ENCODE measurements at regions not wholly inside any gene's neighbourhood (a gene's known extent, or its start where the extent isn't known, plus 50 kb on each side); places are given as distances from the start of the nearest gene placed in this dataset.
"Not testable (repeated sequence)": the region's sequence is repeated elsewhere in the genome, so short reads cannot be mapped to it uniquely, and the experiment has no call there.

DNA sequence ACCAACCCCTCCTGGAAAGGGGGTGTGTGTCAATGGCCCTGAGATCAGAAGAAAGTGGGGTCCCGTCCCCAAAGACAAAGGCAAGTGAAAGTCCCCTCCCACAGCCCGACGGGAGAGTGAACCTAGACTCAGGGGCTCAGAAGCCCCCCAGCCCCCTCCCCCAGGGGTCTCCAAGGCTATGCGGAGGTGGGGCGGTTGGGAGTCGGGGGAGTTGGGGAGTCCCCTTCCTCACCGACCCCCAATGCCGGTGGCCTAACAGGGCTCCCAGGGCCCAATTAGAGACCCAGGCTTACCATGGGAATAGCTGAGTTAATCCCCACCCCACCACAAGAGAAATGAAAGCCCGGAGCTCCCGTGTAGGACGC lies 105.4 kb downstream of the SPATA31A6 start:
- not testable (repeated sequence) for TF ChIP-seq SRF (IDR thresholded peaks at IDR 0.05; ENCODE audit: low read depth, low read length); YY1 (IDR thresholded peaks at IDR 0.05; ENCODE audit: low read depth, low read length); RAD21 (IDR thresholded peaks at IDR 0.05 in 1 of 2, conservative IDR thresholded peaks at IDR 0.05 in 1 of 2; ENCODE audit: low read depth in 2 of 2, low read length in 2 of 2); TAF1 (IDR thresholded peaks at IDR 0.05; ENCODE audit: low read depth, low read length); EP300 (IDR thresholded peaks at IDR 0.05; ENCODE audit: borderline replicate concordance in 1 of 2, low read depth in 2 of 2, low read length in 2 of 2); CBX5 (IDR thresholded peaks at IDR 0.05; ENCODE audit: low read depth, low read length); EZH2 (IDR thresholded peaks at IDR 0.05; ENCODE audit: low read depth, low read length, severe bottlenecking); ZNF274 (IDR thresholded peaks at IDR 0.05; ENCODE audit: borderline replicate concordance, extremely low read depth, low read length); RBBP5 (IDR thresholded peaks at IDR 0.05; ENCODE audit: borderline replicate concordance, low read depth, low read length)
- TF ChIP-seq, protein P1, sequence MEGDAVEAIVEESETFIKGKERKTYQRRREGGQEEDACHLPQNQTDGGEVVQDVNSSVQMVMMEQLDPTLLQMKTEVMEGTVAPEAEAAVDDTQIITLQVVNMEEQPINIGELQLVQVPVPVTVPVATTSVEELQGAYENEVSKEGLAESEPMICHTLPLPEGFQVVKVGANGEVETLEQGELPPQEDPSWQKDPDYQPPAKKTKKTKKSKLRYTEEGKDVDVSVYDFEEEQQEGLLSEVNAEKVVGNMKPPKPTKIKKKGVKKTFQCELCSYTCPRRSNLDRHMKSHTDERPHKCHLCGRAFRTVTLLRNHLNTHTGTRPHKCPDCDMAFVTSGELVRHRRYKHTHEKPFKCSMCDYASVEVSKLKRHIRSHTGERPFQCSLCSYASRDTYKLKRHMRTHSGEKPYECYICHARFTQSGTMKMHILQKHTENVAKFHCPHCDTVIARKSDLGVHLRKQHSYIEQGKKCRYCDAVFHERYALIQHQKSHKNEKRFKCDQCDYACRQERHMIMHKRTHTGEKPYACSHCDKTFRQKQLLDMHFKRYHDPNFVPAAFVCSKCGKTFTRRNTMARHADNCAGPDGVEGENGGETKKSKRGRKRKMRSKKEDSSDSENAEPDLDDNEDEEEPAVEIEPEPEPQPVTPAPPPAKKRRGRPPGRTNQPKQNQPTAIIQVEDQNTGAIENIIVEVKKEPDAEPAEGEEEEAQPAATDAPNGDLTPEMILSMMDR (IDR thresholded peaks at IDR 0.05; ENCODE audit: control extremely low read depth in 1 of 3, insufficient read depth in 1 of 3, low read depth in 1 of 3, low read length in 3 of 3) = not testable (repeated sequence)
